ENCODE measurements at regions not wholly inside any gene's neighbourhood (a gene's known extent, or its start where the extent isn't known, plus 50 kb on each side); places are given as distances from the start of the nearest gene placed in this dataset.

DNA sequence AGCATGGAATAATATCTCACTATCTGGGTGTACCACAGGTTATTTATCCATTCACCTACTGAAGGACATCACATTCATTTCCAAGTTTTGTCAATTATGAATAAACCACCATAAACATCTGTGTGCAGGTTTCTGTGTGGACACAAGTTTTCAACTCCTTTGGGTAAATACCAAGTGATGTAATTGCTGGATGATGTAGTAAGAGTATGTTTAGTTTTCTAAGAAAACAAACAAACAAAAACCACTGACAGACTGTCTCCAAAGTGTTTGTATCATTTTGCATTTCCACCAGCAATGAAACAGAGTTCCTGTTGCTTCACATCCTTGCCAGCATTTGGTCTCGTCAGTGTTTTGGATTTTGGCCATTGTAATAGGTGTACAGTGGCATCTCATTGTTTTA, 435.7 kb upstream of the PROX1 start:
- TF ChIP-seq, protein P1, sequence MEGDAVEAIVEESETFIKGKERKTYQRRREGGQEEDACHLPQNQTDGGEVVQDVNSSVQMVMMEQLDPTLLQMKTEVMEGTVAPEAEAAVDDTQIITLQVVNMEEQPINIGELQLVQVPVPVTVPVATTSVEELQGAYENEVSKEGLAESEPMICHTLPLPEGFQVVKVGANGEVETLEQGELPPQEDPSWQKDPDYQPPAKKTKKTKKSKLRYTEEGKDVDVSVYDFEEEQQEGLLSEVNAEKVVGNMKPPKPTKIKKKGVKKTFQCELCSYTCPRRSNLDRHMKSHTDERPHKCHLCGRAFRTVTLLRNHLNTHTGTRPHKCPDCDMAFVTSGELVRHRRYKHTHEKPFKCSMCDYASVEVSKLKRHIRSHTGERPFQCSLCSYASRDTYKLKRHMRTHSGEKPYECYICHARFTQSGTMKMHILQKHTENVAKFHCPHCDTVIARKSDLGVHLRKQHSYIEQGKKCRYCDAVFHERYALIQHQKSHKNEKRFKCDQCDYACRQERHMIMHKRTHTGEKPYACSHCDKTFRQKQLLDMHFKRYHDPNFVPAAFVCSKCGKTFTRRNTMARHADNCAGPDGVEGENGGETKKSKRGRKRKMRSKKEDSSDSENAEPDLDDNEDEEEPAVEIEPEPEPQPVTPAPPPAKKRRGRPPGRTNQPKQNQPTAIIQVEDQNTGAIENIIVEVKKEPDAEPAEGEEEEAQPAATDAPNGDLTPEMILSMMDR (IDR thresholded peaks at IDR 0.05) = no peak
- no peak for TF ChIP-seq POLR2AphosphoS5 (IDR thresholded peaks at IDR 0.05)
